Progenitor cell of endocrine pancreas (in vitro differentiated cells): ENCODE measurements at regions not wholly inside any gene's neighbourhood (a gene's known extent, or its start where the extent isn't known, plus 50 kb on each side); places are given as distances from the start of the nearest gene placed in this dataset.
"Not testable (repeated sequence)": the region's sequence is repeated elsewhere in the genome, so short reads cannot be mapped to it uniquely, and the experiment has no call there.

ENCODE experiments used
- DNase-seq: peaks from one replicate; pipeline ENCODE4 v3.0.0; 2021; ENCODE audit warnings: low spot score; ENCODE audit not compliant: unreplicated experiment
- H3K27ac Mint-ChIP-seq: 2 replicates; pipeline ENCODE4 v1.8.0; 2021; ENCODE audit warnings: mild to moderate bottlenecking, moderate library complexity, mixed read lengths
- H3K27me3 Mint-ChIP-seq: 2 replicates; pipeline ENCODE4 v1.8.0; 2021; ENCODE audit warnings: mixed read lengths
- H3K36me3 Mint-ChIP-seq: 2 replicates; pipeline ENCODE4 v1.8.0; 2022; ENCODE audit warnings: mixed read lengths; ENCODE audit not compliant: insufficient read depth
- H3K4me1 Mint-ChIP-seq: 2 replicates; pipeline ENCODE4 v1.8.0; 2021; ENCODE audit warnings: low read depth, mixed read lengths
- H3K4me3 Mint-ChIP-seq: 2 replicates; pipeline ENCODE4 v1.8.0; 2021; ENCODE audit warnings: low read depth, mild to moderate bottlenecking, moderate library complexity, mixed read lengths
- H3K9me3 Mint-ChIP-seq: 2 replicates; pipeline ENCODE4 v1.8.0; 2021; ENCODE audit warnings: low read depth, mixed read lengths
- CTCF ChIP-seq: fragments of 200-600 bp; sonication (generic); IDR thresholded peaks from one replicate; pipeline ENCODE4 v1.5.0; 2021; ENCODE audit warnings: antibody characterized with exemption, mild to moderate bottlenecking; ENCODE audit not compliant: unreplicated experiment

GRCh38 chr6:92684386-92684785 is 735.0 kb downstream of the EPHA7 start:
- Mint-ChIP-seq H3K36me3 (no peaks in the 10 kb centered on the region), H3K9me3 (no peaks in the 10 kb centered on the region), H3K4me1 (no peaks in the 10 kb centered on the region), H3K27me3 (no peaks in the 10 kb centered on the region), H3K4me3 (no peak overlapping the region), H3K27ac (no peak overlapping the region)
- DNase-seq = no peak
- no peak for TF ChIP-seq CTCF

GRCh38 chr6:92683748-92684147 is 735.6 kb downstream of the EPHA7 start:
- Mint-ChIP-seq H3K27me3 (no peaks in the 10 kb centered on the region), H3K4me1 (no peaks in the 10 kb centered on the region), H3K27ac (no peak overlapping the region), H3K36me3 (no peaks in the 10 kb centered on the region), H3K9me3 (no peaks in the 10 kb centered on the region), H3K4me3 (no peak overlapping the region)
- TF ChIP-seq CTCF = no peak
- no peak for DNase-seq

GRCh38 chr6:92682516-92683398 is 736.6 kb downstream of the EPHA7 start:
- TF ChIP-seq CTCF = no peak
- Mint-ChIP-seq H3K27ac (no peak overlapping the region), H3K9me3 (no peaks in the 10 kb centered on the region), H3K36me3 (no peaks in the 10 kb centered on the region), H3K4me1 (no peaks in the 10 kb centered on the region), H3K27me3 (no peaks in the 10 kb centered on the region), H3K4me3 (no peak overlapping the region)
- no peak for DNase-seq

GRCh38 chr6:92681401-92681800 is 738.0 kb downstream of the EPHA7 start:
- Mint-ChIP-seq H3K9me3 (no peaks in the 10 kb centered on the region), H3K4me1 (no peaks in the 10 kb centered on the region), H3K4me3 (no peak overlapping the region), H3K27me3 (no peaks in the 10 kb centered on the region), H3K36me3 (no peaks in the 10 kb centered on the region), H3K27ac (no peak overlapping the region)
- TF ChIP-seq CTCF = no peak
- DNase-seq = no peak

- H3K36me3 Mint-ChIP-seq, H3K9me3 Mint-ChIP-seq, H3K27me3 Mint-ChIP-seq, H3K4me1 Mint-ChIP-seq, H3K4me3 Mint-ChIP-seq, DNase-seq, H3K27ac Mint-ChIP-seq: not testable (repeated sequence)
These were observed 747.9 kb downstream of the EPHA7 start for GRCh38 chr6:92671462-92671861.

- Mint-ChIP-seq H3K9me3 (peaks cover 5% of the 10 kb centered on the region), H3K4me3 (no peak overlapping the region), H3K4me1 (no peaks in the 10 kb centered on the region), H3K27ac (no peak overlapping the region), H3K27me3 (no peaks in the 10 kb centered on the region), H3K36me3 (no peaks in the 10 kb centered on the region)
- no peak for TF ChIP-seq CTCF
- no peak for DNase-seq
These were observed 751.5 kb downstream of the EPHA7 start for GRCh38 chr6:92667843-92668242.
